A673 (cell line): ENCODE measurements at regions not wholly inside any gene's neighbourhood (a gene's known extent, or its start where the extent isn't known, plus 50 kb on each side); places are given as distances from the start of the nearest gene placed in this dataset.

ENCODE experiments used
- BruUV-seq: library from RNA; stranded (reverse); fragments of 400-500 nt; replicated peaks from 2 replicates; lab custom pipeline; 2021; lab: Mats Ljungman, UMichigan
- CTCF ChIA-PET: fragments of 300-600 bp; sonication (Branson Sonifier 250); formaldehyde crosslinking; loops from one replicate; lab custom pipeline; 2022; ENCODE audit warnings: antibody characterized with exemption; lab: Charles Lee
- POLR2A ChIA-PET: fragments of 300-600 bp; sonication (Branson Sonifier 250); formaldehyde crosslinking; loops from one replicate; lab custom pipeline; 2022; ENCODE audit warnings: antibody characterized with exemption; ENCODE audit not compliant: low non-redundant PET; lab: Charles Lee
- DNase-seq: peaks from one replicate; pipeline ENCODE4 v3.0.0-alpha.2; 2015; ENCODE audit warnings: low spot score
- H3K27ac ChIP-seq: fragments of 200-600 bp; sonication (generic); 2 replicates; pipeline ENCODE4 v1.5.1; 2016; ENCODE audit warnings: mixed run types, low read depth, mild to moderate bottlenecking, mixed read lengths, antibody characterized with exemption, low read length; ENCODE audit not compliant: poor library complexity, severe bottlenecking
- H3K27me3 ChIP-seq: fragments of 200-600 bp; sonication (generic); replicated peaks from 2 replicates; pipeline ENCODE4 v1.6.1; 2017; ENCODE audit warnings: mixed run types, low read depth, mild to moderate bottlenecking, mixed read lengths, antibody characterized with exemption, low read length; ENCODE audit not compliant: insufficient read depth, poor library complexity
- H3K36me3 ChIP-seq: fragments of 200-600 bp; sonication (generic); 2 replicates; pipeline ENCODE4 v1.6.1; 2016; ENCODE audit warnings: mixed run types, mild to moderate bottlenecking, mixed read lengths, antibody characterized with exemption, low read length; ENCODE audit not compliant: insufficient read depth, poor library complexity, severe bottlenecking
- H3K4me1 ChIP-seq: fragments of 200-600 bp; sonication (generic); 2 replicates; pipeline ENCODE4 v1.6.1; 2017; ENCODE audit warnings: mixed run types, mild to moderate bottlenecking, mixed read lengths, antibody characterized with exemption, low read length; ENCODE audit not compliant: insufficient read depth, poor library complexity, severe bottlenecking
- H3K4me3 ChIP-seq: fragments of 200-600 bp; sonication (generic); 2 replicates; pipeline ENCODE4 v1.5.1; 2016; ENCODE audit warnings: low read depth, mixed run types, mild to moderate bottlenecking, mixed read lengths, low read length; ENCODE audit not compliant: poor library complexity, severe bottlenecking
- H3K9me3 ChIP-seq: fragments of 200-600 bp; sonication (generic); 2 replicates; pipeline ENCODE4 v1.6.1; 2016; ENCODE audit warnings: mixed run types, low read depth, mild to moderate bottlenecking, mixed read lengths, antibody characterized with exemption, low read length; ENCODE audit not compliant: poor library complexity, severe bottlenecking
- CTCF ChIP-seq: fragments of 300-800, 200-600 bp; sonication (generic); conservative IDR thresholded peaks from 2 replicates; pipeline ENCODE4 v1.5.1; 2017; ENCODE audit warnings: low read depth, mild to moderate bottlenecking, antibody characterized with exemption, low read length, moderate library complexity, mixed read lengths
- EZH2 ChIP-seq: fragments of 200-600 bp; sonication (generic); IDR thresholded peaks from 2 replicates; pipeline ENCODE4 v1.6.1; 2017; ENCODE audit warnings: borderline replicate concordance, low read depth, mild to moderate bottlenecking, mixed read lengths, antibody characterized with exemption, low read length; ENCODE audit not compliant: poor library complexity, severe bottlenecking
- intact Hi-C: fragments of 100-400 bp; cut with micrococcal nuclease; formaldehyde crosslinking; loops from one replicate; pipeline ENCODE4 v1.10.0; 2022; ENCODE audit not compliant: unreplicated experiment

- no peak for TF ChIP-seq EZH2
- no peak for TF ChIP-seq CTCF
- DNase-seq = no peak
- H3K4me1 ChIP-seq = no peaks in the 10 kb centered on the region
- no peak overlapping the region for H3K27ac ChIP-seq
- CTCF ChIA-PET = interaction anchor here (1.3 kb wide), 1 partner anchor 132 kb away, joined by 5 read pairs; no protein-coding TSS in a partner anchor
- H3K36me3 ChIP-seq = no peaks in the 10 kb centered on the region
- no peak overlapping the region for H3K4me3 ChIP-seq
- H3K9me3 ChIP-seq = no peaks in the 10 kb centered on the region
- no TSS peak for BruUV-seq
- H3K27me3 ChIP-seq = peaks cover 48% of the 10 kb centered on the region
- POLR2A ChIA-PET = no interaction called here
- intact Hi-C loops = no loop called here
Observed at GRCh38 chr1:47569261-47569660, 131.4 kb downstream of the FOXD2 start.

GRCh38 chr1:47569681-47570470 lies 132.0 kb downstream of the FOXD2 start:
- ChIA-PET CTCF (interaction anchor here (0.5 to 1.3 kb wide), 2 partner anchors 132 to 1061 kb away, joined by 4 to 5 read pairs; no protein-coding TSS in a partner anchor), POLR2A (no interaction called here)
- Histone ChIP-seq H3K4me1 (no peaks in the 10 kb centered on the region), H3K36me3 (no peaks in the 10 kb centered on the region), H3K27ac (no peak overlapping the region), H3K9me3 (no peaks in the 10 kb centered on the region), H3K4me3 (no peak overlapping the region), H3K27me3 (peaks cover 44% of the 10 kb centered on the region)
- TF ChIP-seq CTCF (no peak), EZH2 (no peak)
- BruUV-seq = no TSS peak
- peak; percentile 51 for DNase-seq
- intact Hi-C loops = no loop called here

- Histone ChIP-seq H3K4me1 (no peaks in the 10 kb centered on the region), H3K9me3 (no peaks in the 10 kb centered on the region), H3K27ac (no peak overlapping the region), H3K27me3 (peaks cover 44% of the 10 kb centered on the region), H3K36me3 (no peaks in the 10 kb centered on the region), H3K4me3 (no peak overlapping the region)
- no peak for DNase-seq
- TF ChIP-seq EZH2 (no peak), CTCF (no peak)
- BruUV-seq = no TSS peak
- POLR2A ChIA-PET = no interaction called here
- intact Hi-C loops = no loop called here
- CTCF ChIA-PET = no interaction called here
Observed at GRCh38 chr1:47571161-47571560, 133.3 kb downstream of the FOXD2 start.
